ENCODE measurements at regions not wholly inside any gene's neighbourhood (a gene's known extent, or its start where the extent isn't known, plus 50 kb on each side); places are given as distances from the start of the nearest gene placed in this dataset.

DNA sequence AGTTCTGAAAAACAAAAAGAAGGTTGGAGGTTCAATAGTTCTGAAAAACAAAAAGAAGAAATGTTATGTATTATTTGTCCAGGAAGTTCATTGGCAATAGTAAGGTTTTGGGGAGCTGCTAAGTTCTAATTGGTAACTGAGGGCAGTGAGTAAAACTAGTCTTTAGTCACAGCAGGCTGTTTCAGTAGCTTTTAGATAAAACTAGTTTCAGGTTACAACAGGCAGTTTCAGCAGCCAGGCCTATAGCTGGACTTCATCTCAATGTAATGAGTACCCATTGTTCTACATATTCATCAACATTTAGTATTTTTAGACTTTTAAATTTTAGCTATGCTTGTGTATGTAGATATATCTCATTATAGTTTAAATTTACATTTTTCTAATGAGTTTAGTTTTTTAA is 639.3 kb downstream of the TOX3 start:
- DNase-seq (ENCODE audit: low spot score): peak; percentile 8

DNA sequence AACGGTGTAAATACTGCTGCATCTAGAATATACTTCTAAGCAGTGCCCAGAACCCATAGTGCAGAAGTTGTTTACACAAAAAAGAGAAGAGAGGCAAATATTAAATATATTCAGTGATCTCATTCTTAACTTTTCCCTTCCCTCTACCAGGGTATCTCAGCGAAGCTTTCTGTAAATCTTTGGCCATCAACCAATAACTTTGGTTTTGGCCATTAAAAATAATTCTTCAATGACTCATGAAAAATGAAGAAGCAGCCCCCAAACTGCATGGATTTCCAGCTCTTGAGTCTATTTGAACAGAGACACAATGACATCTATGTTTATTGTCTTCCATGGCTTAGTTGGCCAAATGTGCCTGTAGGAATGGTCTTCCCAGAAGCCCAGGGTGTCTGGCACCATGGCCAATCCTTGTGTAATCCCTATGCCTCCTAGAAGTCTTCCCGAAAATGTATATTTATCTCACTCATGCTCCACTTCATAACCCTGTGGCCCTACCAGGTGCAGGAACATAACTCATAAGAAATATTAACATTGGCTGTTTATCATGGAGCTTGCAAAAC is 646.6 kb downstream of the TOX3 start:
- no peak for DNase-seq (ENCODE audit: low spot score)

DNA sequence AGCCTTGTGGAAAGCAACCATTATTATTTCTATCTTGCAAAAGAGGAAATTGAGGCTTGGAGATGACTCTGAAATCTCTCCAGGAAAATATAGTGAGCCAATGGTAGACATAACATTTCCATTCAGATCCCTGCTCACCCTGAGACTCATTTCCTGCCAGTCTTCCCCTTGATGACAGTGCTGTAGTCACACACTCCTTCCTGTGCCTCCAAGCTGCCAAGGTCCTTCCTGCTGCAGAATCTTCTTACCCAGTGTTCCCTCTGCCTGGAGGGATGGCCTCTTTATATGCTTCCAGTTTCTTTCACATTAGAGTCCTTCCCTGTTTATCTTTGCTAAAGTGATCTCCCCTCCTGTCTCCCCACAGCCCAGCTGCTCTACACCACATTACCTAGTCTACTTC is 648.1 kb downstream of the TOX3 start:
- DNase-seq (ENCODE audit: low spot score): peak; percentile 38

DNA sequence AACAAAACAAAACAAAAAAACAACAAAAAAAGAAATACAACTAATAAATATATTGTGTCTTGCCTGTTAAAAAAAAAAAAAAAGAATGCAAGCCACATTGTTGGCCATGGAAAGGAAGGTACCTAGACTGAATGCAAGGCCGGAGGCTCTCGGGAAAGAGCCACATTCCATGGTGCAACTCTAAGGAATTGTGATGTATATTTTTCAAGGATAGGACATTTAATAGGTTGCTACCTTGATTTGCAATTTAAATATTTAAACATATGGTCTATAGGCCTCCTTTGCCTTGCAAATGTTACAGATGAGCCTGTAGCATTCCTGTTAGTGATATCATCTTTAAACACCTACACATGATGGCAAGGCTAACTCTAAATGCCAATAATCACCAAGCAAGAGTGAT is 650.9 kb downstream of the TOX3 start:
- no peak for DNase-seq (ENCODE audit: low spot score)

DNA sequence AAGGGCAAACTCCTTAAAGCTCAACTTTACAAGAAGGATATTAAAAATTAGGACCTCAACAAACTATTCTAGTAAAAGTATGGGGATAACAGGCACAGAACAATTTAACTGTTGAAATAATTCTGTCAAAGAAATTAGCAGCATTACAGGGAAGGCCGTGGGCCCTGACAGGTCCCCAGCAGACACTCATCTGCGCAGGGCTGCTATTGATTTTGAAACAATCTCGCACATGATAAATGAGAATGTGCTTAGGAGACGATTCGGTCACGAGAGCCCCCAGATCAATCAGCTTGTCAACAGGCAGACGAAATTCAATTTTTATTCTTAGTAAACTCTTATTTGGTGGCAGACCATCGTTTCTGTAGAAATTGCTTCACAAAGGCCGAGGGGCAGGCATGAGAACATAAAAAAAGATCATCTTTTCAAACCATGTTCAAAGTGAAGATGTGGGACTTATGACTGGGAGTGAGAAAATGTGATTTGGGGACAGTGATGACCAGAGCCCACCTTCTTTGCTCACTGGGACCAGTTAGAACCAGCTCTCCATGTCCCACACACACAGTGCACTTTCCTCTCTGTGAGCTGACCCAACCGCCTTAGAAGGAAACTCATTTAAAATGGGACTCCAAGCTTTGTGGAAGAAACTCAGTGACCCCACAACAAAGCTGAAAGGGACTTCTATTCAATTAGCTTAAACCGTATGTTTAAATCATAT is 654.5 kb downstream of the TOX3 start:
- DNase-seq (ENCODE audit: low spot score): no peak

DNA sequence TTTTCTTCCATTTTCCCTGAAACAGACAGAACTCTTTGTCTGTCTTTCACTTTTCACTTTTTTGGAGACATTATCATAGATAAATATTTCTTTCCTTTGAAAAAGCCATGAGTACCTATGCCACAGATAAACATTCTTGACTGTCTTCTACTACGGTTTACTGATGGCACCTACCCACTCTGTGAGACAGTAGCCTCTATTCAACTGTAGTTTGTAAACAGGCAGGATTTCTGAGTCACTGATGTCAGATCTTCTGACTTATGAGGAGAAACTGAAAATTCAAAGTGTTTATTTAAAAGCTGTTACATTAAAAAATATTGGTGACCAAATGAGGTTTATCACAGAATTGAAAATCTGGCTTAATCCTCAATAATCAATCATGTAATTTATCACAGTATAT is 658.4 kb downstream of the TOX3 start:
- no peak for DNase-seq (ENCODE audit: low spot score)

DNA sequence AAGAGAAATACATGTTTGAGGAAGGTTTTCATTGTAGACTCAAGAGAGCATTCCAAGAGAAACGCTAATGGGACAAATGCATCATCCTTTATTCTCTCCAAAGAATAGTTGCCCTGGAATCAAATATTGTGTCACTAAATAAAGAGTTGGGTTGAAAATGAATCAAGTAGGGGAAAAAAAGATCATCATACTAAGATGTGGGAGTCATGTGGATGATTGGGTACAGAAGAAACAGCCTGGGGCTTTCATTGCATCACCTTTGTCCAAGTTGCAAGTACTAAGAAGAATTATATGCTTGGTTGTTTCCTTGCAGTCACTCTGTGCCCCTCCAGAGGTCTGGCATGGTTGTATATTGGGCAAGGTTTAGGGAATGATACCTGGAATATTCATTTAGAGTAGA is 658.9 kb downstream of the TOX3 start:
- DNase-seq (ENCODE audit: low spot score): no peak

DNA sequence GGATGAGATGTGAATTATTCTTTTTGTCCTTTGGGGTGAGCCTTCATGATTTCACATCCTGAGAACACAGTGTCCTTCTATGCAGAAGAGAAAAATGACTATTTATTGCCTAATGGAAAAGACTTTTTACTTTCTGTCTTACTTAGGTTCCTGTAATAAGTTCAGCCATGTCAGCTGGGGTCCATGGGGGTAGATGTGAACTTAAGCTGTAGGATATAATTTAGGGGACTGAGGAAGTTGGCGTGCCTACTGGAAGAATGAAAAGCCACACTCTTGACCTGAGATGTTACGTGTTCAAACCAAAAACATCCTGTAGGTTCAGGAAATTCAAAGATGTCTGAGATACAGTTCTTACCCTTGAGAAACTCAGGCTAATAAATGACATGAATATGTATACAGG is 660.5 kb downstream of the TOX3 start:
- no peak for DNase-seq (ENCODE audit: low spot score)

DNA sequence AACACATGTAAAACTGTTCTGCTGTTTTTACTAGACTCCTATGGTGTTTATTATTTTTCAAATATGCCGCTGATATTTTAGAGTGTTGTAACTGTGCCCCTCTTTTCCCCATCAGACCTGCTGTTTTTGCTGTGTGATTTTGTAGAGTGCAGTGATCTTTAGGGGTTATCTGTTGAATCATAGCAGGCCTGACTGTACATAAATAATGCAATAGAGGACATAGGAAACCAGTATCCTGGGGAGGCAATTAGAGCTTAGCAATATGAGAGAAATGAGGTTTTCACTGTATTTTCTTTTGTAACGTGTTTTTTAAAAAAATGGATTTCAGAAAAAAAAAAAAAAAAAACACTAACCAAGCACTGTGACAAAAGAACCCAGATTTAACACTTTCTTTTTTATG is 662.2 kb downstream of the TOX3 start:
- no peak for DNase-seq (ENCODE audit: low spot score)

DNA sequence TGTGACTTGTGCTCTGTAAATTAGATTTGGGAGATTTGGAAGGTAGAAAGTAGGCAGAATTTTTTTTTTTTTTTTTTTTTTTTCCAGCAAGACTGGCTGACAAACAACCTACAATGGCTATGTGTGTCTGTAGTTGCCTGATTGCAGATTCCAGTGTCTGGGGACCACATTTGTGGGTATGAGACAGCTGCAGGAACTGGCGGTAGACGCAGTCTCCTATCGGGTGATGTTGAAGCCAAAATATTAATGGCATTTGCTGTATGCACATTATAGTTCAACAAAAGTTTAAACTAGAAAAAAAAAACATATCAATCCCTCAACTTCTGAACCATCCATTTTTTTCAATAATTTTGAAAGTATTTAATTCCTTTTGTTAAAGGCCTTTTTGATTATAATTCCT is 665.2 kb downstream of the TOX3 start:
- no peak for DNase-seq (ENCODE audit: low spot score)

DNA sequence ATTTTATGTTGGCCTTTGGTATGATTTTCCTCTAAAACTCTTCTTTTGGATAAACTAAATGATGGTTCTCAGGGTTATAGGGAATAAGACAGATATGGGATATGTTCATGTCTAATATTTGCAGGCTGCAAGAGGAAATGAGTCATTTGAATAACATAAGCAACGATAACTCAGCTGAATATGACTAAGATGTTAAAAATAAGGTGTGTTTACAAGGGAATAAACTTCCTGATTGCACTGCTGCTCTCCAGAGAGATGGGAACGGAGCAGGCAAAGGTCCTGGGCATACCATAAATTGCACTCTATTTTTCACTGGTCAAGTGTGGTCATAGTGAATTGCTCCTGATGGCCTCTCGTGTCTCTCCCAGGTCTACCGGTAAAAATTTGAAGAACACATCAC is 666.2 kb downstream of the TOX3 start:
- peak; percentile 93 for DNase-seq (ENCODE audit: low spot score)

DNA sequence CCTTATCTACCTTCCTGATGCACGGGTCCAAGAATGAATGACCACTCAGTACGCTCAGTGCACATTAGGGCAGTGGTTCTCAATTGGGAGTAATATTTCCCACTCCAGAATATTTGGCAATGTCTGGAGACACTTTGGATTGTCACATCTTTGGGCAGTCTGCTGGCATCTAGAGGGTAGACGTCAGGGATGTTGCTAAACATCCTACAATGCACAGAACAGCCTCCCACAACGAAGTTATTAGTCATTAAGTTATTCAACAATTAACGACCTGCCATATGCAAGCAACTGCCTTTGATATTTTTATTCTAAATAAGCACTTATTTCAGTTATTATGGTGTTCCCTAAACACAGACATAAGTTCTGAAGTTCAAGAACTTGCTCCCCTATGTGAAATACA is 669.3 kb downstream of the TOX3 start:
- no peak for DNase-seq (ENCODE audit: low spot score)

DNA sequence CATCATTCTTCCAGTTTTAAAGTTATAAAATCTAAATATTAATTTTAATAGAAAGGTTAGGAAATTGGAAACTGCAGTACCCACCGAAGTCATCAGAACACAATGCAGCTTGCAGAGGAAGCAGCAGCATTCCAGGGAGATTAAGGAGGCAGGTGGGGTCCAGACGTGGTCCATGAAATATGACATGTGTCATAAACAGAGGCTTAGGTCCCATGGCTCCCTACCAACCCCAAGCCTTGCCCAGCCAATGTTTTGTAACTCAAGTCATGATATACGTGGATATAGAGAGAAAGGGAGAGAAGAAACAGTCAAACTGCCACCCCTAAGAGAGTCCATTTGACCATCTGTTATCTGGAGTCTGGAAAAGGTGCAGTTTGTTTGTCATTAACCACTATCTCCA is 670.0 kb downstream of the TOX3 start:
- DNase-seq (ENCODE audit: low spot score): peak; percentile 11

DNA sequence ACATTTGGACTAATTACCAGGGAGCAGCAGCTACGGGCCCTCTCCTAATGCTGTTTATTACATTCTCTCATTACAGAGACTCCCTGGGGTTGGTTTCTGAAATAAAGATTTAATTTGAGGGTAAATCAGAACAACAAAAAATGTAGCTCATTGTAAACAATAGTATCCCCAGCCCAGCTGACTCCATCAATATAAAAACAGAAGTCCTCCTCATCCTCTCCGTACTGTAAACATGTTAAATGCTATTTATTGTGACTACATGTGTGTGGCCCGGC is 670.4 kb downstream of the TOX3 start:
- no peak for DNase-seq (ENCODE audit: low spot score)

DNA sequence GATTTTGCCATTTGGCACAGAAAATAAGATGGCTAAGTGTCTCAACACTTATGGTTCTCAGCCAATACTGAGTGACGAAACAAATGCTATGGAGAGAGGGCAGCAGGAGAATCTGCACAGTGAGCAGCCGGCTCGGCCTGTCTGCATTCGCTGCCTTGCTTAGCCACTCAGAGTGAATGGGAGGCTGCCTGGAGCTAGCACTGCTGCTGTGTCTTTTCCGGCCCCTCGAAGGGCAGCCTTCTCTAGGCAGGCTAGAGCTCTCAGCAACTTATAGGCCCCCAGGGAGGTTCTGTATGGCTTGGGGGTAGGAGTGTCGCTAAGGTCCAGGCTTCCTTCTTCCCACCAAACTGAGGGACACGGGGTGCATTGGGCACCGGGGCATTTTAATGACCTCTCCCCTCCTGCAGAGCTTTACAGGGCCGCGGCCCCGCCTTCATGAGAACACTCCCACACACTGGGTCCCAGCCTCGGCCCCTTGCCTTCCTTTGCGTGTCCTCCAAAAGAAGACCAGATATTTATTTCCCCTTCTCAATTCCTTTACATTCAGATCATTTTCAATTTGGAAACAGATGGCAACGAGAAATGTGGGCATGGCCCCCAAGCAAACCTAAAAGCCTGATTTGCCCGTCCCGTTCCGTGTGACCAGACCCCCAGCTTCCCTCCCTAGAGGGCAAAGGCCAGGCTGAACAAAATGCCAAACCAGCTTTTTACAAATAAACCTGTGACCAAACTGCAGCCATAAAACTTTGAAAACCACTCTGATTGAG is 670.9 kb downstream of the TOX3 start:
- no peak for DNase-seq (ENCODE audit: low spot score)

DNA sequence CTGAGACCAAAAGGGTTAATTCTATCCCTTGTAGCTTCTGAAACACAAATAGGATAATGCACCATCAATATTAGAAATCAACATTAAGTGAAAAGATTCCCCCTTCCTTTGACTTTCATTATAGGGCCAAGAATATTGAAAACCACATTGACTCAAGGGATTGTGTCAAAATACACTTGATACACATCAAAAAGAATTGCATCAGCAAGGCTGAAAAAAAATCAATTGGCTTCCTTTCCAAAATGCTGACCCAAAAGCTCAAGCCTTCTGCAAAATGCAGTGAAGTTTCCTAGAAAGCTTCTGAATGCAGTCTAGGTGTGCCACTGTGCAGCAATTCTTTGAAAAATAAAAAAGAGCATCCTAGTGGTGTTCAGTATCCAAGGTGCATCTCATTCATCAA is 674.4 kb downstream of the TOX3 start:
- DNase-seq (ENCODE audit: low spot score): no peak

DNA sequence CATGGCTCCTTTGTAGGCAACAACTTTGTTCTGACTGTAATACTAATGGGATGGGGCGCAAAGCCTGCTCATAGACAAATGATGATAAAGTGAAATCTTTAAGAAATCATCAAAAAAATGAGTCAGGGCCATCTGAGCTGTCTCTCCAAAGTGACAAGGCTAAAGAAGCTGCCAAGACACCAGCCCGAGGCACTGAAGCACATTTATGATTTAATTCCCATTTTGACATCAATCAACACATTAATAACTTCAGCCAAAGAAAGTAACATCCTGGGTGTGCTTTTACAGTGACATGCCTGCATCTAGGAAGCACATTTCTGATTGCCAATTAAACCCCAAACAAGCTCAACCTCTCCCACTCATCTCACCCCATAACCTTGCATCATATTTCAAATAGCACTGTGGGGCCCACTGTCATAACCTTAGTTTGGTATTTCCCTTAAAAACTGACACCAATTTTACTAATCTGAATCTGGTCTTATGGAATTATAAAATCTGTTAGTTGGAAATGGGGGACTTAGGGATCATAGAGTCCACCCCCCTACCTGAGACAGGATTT is 676.6 kb downstream of the TOX3 start:
- no peak for DNase-seq (ENCODE audit: low spot score)

DNA sequence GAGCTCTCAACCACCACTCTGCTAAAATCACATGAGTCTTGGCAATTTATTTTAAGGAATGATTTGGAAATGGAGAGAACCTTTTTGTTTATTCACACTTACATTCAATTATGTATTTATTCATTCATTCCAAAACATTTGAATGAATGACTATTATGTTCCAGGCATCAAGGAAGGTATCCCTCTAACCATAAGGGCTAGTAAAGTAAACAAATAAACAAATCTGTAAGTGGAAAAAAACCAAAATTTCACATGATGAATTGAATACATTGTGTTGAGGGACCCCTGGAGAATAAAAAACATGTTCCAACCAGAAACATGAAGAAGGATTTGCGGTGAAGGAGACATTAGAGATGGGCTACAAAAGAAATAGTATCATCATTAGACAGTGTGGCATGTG is 677.8 kb downstream of the TOX3 start:
- DNase-seq (ENCODE audit: low spot score): no peak

DNA sequence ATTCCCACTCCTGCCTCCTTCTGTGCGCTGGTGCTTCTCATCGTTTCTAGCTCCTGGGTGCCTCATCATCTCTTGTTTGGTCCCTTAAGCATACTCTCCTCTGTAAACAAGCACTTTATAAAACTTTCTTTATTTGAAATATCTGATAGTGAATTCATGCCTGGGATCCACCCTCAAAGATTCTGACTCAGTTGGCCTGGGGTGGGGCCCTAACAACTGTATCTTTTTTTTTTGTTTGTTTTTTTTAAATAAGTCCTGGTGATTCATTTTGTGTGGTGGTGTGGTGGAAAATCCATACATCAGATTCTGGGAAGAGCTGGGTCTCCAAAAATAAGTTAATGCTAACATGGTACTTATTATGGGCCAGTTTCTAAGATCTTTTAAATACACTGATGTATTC is 678.3 kb downstream of the TOX3 start:
- no peak for DNase-seq (ENCODE audit: low spot score)

DNA sequence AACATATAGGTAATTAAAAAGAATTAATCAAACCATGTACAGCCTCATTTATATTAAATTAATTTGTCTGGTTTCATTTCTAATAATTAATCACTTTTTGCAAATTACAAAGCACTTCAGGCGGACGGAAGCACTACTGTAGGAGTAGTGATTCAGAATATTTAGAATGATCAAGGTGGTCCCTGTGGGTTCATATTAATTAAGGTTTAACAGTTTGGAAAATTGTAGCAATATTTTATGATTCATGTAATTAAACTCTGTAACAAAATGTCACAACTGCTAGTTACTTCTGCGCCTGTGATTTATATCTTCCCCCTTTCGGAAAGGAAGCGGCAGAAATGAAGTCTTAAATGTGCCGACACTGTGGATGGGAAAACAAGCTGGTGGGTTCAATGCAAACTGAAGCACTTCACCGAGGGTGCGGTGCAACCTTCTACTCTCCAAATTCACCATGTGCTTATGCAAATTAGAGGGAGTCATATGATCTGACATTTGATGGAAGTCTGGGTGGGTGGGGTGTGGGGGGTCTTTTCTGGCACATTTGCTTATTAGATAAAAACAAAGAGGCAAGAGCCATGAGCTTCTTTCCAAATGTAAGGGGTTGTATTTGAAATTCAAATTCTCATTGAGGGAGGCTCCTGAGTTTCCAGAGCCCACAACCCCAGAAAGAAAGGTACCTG is 679.4 kb downstream of the TOX3 start:
- DNase-seq (ENCODE audit: low spot score): no peak

DNA sequence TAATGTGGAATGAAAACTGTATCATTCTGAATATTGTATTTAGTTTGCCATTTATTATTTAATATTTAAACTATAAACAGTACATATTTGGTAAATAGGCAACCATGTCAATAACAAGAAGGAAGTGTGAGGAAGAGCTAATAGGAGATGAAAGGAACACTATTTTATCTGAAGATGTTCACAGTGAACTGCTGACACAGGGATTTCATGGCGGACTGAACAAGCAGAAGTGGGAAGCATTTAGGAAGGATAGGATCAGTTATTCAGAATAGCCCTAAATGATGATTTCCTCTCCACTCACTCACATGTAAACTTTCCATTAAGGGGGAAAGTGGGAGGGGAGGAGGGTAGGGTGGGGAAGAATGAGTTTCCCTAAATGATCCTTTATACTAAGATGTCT is 682.4 kb downstream of the TOX3 start:
- DNase-seq (ENCODE audit: low spot score): no peak

DNA sequence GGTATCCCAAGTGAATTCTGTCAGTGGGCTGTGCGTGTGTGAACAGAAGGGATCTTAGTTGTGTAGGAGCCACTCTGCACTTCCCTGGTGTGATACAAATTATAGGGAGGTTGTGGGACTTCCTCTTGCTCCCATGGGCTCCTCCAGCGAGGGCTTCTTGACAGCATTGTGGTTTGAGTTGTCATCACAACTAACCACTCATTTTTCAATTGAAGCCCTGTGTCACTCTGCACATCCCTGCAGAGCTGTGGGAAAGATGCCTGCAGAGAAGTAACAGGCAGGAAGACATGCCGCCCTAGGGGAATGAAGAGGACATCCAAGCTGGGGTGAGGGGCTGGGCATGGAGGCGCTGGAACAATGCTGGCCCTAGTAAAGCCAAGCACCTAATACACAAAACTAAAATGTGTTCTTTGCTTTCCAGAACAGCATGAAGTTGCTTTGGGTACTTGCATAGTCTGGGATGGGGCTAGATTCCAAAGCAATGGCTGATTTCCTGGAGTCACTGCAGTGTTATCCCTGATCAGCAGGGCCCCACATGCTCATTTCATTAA is 692.5 kb downstream of the TOX3 start:
- peak; percentile 63 for DNase-seq (ENCODE audit: low spot score)

Data from A172 (cell line).